Esophagus squamous epithelium (tissue), 4 donors: ENCODE measurements at regions not wholly inside any gene's neighbourhood (a gene's known extent, or its start where the extent isn't known, plus 50 kb on each side); places are given as distances from the start of the nearest gene placed in this dataset.
A peak's percentile ranks its signal among the peaks of the same experiment; 100 is the strongest.

Experiments used
- POLR2A ChIP-seq, 4 donors: fragments of 450-650 bp; IDR thresholded peaks; one replicate each; pipeline ENCODE4 v1.6.1; 2017; ENCODE audit warnings: antibody characterized with exemption in 4 of 4, mild to moderate bottlenecking in 4 of 4, moderate library complexity in 3 of 4
- TF ChIP-seq, protein P1 (sequence below), 6 experiments: fragments of 450-650 bp in 4 of 6; fragments of 200-600 bp in 2 of 6; sonication (generic) in 2 of 6; IDR thresholded peaks; one replicate each; pipeline ENCODE4 v1.5.1; 2016 to 2019; ENCODE audit warnings: antibody characterized with exemption in 6 of 6, mild to moderate bottlenecking in 4 of 6, moderate library complexity in 4 of 6

DNA sequence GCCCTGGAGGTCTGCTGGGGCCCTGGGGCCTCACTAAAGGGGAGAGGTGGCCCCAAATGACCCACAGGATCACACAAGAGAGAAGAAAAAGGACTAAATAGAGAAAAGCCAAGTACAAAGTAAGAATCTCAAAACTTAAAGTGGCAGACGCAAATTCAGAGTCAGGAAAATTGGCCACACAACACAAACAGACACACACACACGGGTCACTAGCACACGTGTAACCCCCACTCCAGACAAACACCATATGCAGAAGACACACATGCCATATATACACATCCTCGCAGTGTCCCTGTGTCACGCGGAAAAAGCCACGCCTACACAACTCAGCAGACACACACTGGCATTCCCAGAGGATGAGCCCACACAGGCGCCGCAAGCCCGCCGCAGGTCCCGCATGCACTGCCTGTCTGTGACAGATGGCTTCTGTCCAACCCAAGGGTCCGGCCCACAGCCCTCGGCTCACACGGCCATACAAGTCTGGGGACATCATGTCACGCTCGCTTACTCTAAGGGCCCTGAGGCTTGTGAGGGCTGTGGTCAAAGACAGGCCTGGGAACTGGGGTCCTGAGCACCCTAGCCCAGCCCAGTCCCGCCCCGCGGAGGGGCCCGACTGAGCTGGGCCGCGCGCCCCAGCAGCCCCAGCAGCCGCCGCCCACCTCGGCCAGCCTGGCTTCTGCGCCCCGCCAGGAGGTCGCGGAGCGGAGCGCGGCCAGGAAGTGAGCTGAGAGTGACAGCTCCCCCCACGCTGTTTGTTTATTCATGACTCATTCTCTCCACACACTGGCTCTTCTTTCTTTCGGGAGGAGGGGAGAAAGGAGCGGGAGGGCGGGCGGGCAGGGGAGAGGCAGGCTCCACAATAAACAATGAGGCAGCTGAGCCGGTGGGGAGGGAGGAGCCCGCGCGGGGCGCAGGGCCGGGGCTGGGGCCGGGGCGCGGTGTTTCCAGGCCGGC lies 95.5 kb upstream of the ZMIZ1 start:
- TF ChIP-seq, protein P1, sequence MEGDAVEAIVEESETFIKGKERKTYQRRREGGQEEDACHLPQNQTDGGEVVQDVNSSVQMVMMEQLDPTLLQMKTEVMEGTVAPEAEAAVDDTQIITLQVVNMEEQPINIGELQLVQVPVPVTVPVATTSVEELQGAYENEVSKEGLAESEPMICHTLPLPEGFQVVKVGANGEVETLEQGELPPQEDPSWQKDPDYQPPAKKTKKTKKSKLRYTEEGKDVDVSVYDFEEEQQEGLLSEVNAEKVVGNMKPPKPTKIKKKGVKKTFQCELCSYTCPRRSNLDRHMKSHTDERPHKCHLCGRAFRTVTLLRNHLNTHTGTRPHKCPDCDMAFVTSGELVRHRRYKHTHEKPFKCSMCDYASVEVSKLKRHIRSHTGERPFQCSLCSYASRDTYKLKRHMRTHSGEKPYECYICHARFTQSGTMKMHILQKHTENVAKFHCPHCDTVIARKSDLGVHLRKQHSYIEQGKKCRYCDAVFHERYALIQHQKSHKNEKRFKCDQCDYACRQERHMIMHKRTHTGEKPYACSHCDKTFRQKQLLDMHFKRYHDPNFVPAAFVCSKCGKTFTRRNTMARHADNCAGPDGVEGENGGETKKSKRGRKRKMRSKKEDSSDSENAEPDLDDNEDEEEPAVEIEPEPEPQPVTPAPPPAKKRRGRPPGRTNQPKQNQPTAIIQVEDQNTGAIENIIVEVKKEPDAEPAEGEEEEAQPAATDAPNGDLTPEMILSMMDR (IDR thresholded peaks at IDR 0.05): peak in 1 of 6 experiments; percentile 12
- peak in 1 of 4 donors; percentile 45 for TF ChIP-seq POLR2A (IDR thresholded peaks at IDR 0.05)
